Hematopoietic multipotent progenitor cell treated with erythropoietin and hydrocortisone succinate and interleukin-3 and kit ligand, for 8 days (in vitro differentiated cells): ENCODE measurements at regions not wholly inside any gene's neighbourhood (a gene's known extent, or its start where the extent isn't known, plus 50 kb on each side); places are given as distances from the start of the nearest gene placed in this dataset.

Experiments
- DNase-seq: peaks from one replicate; pipeline ENCODE4 v3.0.0-alpha.2; 2015

GRCh38 chr3:117091676-117092075 lies 382.1 kb downstream of the TUSC7 start:
- DNase-seq: no peak

- DNase-seq: no peak
These were observed 387.0 kb downstream of the TUSC7 start for GRCh38 chr3:117096549-117096948.

DNA sequence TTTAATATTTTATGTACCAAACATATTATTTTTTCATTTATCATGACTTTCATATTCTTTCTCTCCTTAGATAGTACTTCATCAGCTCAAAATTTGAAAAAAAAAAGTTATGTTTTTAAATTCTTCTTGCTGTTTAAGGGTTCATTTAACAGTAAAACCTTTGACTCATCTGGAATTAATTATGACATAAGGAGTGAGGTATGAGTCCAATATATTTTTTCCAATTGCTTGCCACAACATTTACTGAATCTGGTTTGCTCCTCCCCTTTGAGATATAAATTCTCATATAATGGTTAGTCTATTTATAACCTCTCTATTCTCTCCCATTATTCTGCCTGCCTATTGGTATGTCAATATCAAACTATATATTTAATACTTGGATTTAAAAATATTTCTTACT lies 387.8 kb downstream of the TUSC7 start:
- DNase-seq: no peak

DNA sequence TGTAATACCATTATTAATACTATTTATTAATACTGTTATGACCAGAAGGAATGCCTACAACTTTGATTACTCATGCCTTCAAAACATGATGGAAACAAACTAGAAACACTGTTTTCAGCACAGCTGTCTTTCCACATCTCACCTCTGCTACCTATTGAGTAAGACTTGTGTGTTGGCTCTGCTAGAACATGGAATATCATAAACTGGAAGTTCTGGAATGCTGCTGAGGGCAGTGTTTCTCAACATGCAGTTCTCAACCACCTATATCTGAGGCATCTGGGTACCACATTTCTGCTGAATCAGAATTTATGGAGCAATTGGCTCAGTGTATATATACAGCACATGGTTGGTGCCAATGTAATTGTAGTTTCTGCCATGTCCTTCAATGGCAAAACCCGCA lies 392.1 kb downstream of the TUSC7 start:
- DNase-seq: no peak

- no peak for DNase-seq
These were observed 392.8 kb downstream of the TUSC7 start for GRCh38 chr3:117102426-117102825.

- no peak for DNase-seq
These were observed 394.1 kb downstream of the TUSC7 start for GRCh38 chr3:117103675-117104074.

DNA sequence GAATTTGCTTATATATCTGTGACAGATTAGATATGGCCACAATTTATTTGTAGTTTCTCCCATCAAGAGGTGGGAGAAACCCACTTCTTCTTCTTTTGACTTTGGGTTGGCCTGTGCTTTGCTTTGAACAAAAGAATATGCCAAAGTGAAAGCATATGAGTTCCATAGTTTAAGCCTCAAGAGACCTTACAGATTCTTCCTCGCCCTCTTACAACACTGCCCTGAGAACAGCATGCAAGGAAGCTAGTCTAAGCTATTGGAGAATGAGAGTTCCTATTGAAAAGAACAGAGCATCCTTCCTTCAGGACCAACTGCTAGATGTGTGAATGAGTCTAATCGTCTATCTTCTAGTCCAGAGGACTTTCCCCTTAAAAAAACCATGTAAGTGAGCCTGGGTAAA lies 394.8 kb downstream of the TUSC7 start:
- no peak for DNase-seq

GRCh38 chr3:117104792-117105191 lies 395.2 kb downstream of the TUSC7 start:
- DNase-seq: no peak

DNA sequence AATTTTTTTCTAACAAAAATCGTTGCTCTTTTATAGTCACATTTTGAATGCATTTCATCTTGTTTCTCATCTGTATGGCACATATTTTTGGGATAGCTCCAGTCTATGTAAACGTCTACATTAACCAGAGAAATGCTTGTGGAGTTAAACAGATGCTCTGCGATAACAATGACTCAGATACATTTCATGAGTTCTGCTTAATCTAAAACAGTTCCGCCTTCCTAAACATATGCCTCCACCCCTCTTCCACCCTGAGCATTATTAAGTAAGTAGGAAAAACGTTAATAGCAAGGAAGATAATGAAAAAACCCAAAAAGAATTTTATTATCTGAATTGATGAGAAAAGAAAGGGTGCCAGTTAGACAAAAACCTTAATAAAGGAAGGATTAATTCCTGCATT lies 396.1 kb downstream of the TUSC7 start:
- DNase-seq: no peak

DNA sequence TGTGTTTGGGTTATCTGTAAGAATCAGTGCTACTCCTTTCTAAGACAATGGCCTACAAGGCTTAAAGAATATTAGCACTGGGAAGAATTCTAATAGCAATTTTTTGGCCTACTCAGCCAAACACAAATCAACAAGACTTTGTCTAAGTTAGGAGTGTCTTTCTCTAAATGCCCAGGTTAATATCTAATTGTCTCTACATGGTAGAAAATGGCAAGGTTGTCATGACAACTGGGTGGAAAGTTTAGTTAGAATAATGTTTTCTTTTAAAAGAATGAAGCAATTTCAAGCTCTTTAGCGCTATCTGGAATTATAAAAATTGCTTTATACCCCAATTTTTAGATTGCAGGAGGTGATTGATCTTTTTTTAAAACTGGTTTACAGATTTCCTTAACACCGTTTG lies 396.8 kb downstream of the TUSC7 start:
- DNase-seq: no peak

DNA sequence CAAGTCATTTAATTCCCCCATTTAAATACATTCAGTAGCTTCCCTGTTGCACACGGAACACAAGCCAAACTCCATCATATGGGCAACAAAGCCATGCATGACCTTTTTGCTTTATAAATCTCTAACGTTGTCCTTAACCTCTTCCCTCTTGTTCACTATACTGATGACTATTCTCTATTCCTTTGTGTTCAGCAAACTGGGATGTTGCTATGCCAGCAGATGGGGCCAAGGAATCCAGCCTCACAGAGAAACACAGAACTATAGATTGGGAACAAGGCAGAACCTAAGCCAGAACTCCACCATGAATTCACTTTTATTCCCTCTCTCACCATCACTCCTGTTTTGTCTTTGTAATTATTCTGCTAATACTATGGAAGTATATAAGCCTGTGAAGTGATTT lies 398.4 kb downstream of the TUSC7 start:
- no peak for DNase-seq

- DNase-seq: no peak
These were observed 399.6 kb downstream of the TUSC7 start for GRCh38 chr3:117109178-117109577.

DNA sequence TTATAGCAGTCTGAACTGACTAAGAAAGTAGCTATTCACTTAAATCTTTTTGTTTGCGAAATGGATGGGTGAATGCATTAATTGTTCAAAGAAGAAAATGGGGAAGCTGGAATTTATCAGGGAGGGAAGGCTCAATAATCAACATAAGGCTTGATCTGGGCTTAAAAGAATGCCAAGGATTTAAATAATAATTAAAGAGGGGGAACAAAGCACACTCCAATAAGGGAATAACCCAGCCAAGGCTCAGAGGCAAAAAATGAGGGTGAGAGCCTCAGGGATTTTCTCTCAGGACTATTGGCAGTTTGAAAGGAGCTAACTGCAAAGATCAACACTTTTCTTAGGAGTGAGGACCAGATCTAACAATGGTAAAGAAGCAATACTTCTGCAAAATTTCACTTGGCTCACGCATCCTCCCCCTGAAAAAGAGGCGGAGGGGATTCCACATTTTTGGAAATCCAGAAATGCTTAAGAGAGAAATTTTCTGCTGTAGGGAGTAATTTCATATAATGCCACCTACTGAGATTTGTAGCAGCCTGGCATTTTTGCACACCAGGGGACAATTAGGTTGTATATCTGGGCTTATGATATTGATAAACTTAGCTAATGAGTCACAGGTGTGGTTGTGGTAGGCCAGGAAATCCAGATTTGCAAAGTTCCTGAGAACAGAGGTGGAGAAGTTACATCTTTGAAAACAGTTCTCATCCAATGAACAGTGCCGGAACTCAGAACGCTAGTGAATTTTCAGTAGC lies 405.1 kb downstream of the TUSC7 start:
- no peak for DNase-seq

DNA sequence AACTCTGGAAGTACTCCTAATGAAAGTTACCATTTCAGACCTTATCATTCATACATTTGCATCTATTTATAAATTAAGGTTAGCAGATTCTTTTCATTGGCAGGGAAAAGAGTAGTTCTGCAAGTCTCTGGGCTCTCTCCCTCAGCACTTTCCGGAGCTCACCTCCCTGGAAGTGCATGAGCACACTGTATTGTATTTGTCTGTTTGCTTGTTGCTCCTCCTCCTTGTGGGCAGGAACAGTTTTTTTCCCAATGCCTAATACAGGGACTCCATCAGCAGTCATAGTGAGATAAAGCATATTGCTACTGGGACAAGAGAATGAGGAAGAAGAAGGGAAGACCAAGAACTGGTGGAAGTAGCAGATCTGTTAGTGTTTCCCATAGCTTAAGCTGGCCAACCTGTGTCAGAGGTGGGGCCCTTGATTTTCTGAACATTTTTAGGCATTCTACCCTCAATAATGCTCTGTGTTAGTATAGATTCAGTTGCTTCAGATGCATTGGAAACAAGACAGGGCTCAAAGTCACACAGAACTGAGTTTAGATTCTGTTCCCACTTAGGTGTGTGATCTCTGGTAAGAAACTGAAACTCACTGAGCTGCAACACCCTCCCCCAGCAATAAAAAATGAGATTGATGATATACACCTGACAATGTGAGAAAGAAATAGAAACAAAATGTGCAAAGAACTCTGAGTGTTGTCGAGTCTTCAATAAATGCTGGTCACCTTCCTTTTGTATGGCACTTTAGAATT lies 407.8 kb downstream of the TUSC7 start:
- no peak for DNase-seq

- no peak for DNase-seq
These were observed 409.0 kb downstream of the TUSC7 start for GRCh38 chr3:117118604-117119003.

GRCh38 chr3:117120014-117120413 lies 410.4 kb downstream of the TUSC7 start:
- DNase-seq: no peak

DNA sequence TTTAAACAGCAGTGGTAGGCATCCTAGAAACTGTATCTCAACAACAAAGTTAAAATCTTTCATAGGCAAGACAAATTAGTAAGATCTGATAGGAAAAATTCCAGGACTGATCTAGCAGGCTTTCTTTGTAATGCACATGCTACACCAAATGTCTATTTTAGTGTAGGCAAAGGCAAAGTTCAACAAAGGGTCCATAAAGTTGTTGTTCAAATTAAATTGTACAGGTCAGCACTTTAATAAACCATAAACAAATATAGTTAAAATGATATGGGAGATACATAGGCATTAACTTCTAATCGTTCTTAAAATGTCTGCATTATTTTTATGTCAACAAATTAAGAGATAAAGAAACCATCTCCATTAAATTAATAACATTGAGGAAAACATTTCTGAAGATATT lies 413.0 kb downstream of the TUSC7 start:
- DNase-seq: no peak

DNA sequence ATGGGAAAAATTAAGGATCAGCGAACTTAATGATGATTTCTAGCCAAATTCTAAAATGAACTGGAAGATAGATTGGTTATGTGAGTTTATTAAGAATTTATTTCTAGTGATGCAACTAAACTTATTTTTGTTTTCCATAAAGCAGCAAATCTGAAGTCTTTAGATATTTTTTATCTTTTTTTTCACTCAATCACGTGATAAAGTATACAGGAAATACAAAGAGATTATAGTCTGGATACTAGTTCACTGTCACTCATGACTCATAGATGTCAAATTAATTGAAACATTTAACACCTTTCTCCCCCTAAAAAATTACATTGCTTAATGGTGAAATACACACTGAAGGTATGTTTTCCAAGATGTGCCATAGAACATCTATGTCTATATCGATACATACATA lies 416.9 kb downstream of the TUSC7 start:
- no peak for DNase-seq

DNA sequence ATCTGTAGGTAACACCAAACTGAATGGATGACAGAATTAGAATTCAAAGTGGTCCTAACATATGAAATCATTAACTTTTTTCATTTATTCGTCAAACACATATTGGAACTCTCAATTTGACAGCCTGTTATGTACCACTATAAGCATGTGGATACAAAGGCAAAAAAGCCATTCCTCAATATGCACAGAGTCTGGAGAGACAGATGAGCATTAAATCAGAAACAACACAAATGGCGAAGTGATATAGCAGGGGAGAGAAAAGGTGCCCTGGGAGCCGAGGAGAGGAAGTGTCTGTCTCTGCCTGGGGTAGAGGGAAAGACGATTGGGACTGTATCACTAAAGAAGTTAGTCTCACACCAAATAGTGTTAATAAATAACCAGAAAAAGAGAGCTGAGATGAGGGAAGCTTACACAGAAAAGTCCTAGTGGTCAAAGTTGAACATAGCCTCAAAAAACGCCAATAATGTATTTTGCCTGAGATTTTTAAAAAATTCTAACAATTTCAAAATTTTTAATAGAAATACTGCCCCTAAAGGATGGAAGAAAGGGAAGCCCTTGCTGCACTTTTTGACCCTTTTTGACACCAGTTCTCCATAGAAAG lies 417.5 kb downstream of the TUSC7 start:
- no peak for DNase-seq

GRCh38 chr3:117128133-117128532 lies 418.6 kb downstream of the TUSC7 start:
- DNase-seq: no peak

DNA sequence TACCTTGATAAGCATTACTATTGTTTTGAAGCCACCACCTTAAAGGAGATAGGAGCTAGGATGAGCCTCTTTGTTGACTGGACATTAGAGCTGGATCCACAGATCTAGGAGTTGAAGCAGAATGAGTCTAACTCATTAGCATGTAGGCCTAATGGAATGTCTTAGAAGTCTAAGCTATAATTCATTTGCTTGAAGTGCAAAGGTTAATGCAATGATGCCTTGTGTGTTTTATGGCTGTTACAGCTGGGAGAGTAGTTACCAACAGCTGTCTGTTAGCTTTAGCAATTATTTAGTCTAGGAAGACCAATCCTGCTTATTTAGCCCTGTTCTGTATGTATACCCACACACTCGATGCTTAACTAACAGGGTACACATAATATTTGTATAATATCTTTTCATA lies 419.3 kb downstream of the TUSC7 start:
- DNase-seq: no peak

DNA sequence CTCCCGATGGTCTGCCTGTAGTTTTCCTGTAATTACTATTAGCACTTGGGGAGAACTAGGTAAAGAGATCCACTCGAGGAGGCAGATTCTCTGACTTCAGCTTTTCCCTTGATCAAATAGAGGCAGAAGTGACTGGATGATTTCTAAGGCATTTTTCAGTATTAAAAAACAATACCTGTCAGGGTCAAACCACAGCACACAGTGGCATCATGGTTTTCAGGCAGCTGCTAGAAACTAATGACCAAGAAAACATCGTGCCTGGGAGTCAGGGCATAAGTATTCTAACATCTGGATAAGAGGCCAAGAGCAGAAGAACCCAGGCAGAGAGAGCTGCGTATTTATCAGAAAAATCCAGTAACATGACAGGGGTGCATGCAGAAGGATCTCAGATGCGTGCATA lies 419.9 kb downstream of the TUSC7 start:
- no peak for DNase-seq

DNA sequence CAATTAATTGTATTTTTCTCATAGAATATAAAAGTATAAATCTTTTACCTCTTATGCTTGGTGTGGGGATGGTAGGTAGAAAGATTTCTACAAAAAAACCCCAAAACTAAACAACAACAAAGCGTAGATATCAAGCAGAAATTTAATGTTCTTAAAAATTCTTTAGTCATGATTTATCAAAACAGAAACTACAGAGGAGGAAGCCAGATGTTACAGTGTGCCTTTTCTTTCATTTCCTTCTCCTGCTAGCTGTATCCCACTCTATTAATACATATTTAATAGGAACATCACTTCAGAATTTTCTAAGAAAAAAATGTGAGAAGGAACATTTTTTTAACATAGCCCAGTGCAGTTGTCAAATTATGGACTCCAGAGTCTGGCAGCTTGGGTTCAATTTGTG lies 420.6 kb downstream of the TUSC7 start:
- no peak for DNase-seq

GRCh38 chr3:117131259-117131658 lies 421.7 kb downstream of the TUSC7 start:
- DNase-seq: no peak
